Natural killer cell (primary cell): ENCODE measurements at regions not wholly inside any gene's neighbourhood (a gene's known extent, or its start where the extent isn't known, plus 50 kb on each side); places are given as distances from the start of the nearest gene placed in this dataset.

ENCODE experiments used
- ATAC-seq, 3 donors: fragments of 150-1000 bp in 2 of 3; fragments of 200-7000 bp in 1 of 3; cut with Tn5 transposase; 1 replicate in 1 of 3; 2 replicates in 2 of 3; pipeline ENCODE4 v1.10.0; 2021; ENCODE audit warnings: mild to moderate bottlenecking in 2 of 3, moderate library complexity in 2 of 3
- DNase-seq, 2 donors: peaks; one replicate each; pipeline versions ENCODE4 v3.0.0 to v3.0.0-alpha.2; 2013 to 2021; ENCODE audit warnings: mixed read lengths in 1 of 2
- H3K27ac ChIP-seq: one replicate; pipeline ENCODE4 v1.5.1; 2013; ENCODE audit warnings: mild to moderate bottlenecking, low read length
- H3K27me3 ChIP-seq: one replicate; pipeline ENCODE4 v1.6.1; 2013; ENCODE audit warnings: low read length; ENCODE audit not compliant: control insufficient read depth, insufficient read depth
- H3K36me3 ChIP-seq: one replicate; pipeline ENCODE4 v1.6.1; 2013; ENCODE audit warnings: low read length; ENCODE audit not compliant: control insufficient read depth, insufficient read depth
- H3K4me1 ChIP-seq: one replicate; pipeline ENCODE4 v1.6.1; 2013; ENCODE audit warnings: low read length; ENCODE audit not compliant: control insufficient read depth, insufficient read depth
- H3K4me3 ChIP-seq: one replicate; pipeline ENCODE4 v1.5.1; 2013; ENCODE audit warnings: low read length
- H3K9me3 ChIP-seq: one replicate; pipeline ENCODE4 v1.6.1; 2013; ENCODE audit warnings: low read length; ENCODE audit not compliant: control insufficient read depth, insufficient read depth
- H3K27ac Mint-ChIP-seq, 2 donors: one replicate each; pipeline ENCODE4 v1.8.0; 2022; ENCODE audit warnings: mild to moderate bottlenecking in 2 of 2, mixed read lengths in 2 of 2, moderate library complexity in 1 of 2
- H3K27me3 Mint-ChIP-seq, 2 donors: one replicate each; pipeline ENCODE4 v1.8.0; 2022; ENCODE audit warnings: low read depth in 2 of 2, mixed read lengths in 2 of 2
- H3K36me3 Mint-ChIP-seq: one replicate; pipeline ENCODE4 v1.8.0; 2022; ENCODE audit warnings: mixed read lengths
- H3K4me1 Mint-ChIP-seq, 2 donors: one replicate each; pipeline ENCODE4 v1.8.0; 2022; ENCODE audit warnings: mixed read lengths in 2 of 2
- H3K4me3 Mint-ChIP-seq: one replicate; pipeline ENCODE4 v1.8.0; 2022; ENCODE audit warnings: mild to moderate bottlenecking, moderate library complexity, mixed read lengths
- H3K9me3 Mint-ChIP-seq, 2 donors: one replicate each; pipeline ENCODE4 v1.8.0; 2022; ENCODE audit warnings: mixed read lengths in 2 of 2
- CTCF ChIP-seq: fragments of 200-600 bp; IDR thresholded peaks from one replicate; pipeline ENCODE4 v1.8.0; 2022; ENCODE audit warnings: antibody characterized with exemption
- WGBS: methylation state at CpG from one replicate; pipeline ENCODE4 v1.1.7; 2013; ENCODE audit warnings: missing lambda C conversion rate; ENCODE audit not compliant: insufficient coverage; 5-methylcytosine and 5-hydroxymethylcytosine counted together
- intact Hi-C: fragments of 100-400 bp; cut with micrococcal nuclease; formaldehyde crosslinking; loops from one replicate; pipeline ENCODE4 v1.14.2; 2022

- H3K4me3 ChIP-seq: no peak overlapping the region
- H3K9me3 ChIP-seq: no peaks in the 10 kb centered on the region
- no peak for TF ChIP-seq CTCF
- H3K27me3 ChIP-seq: no peaks in the 10 kb centered on the region
- Mint-ChIP-seq H3K36me3 (no peaks in the 10 kb centered on the region), H3K27me3 (no peaks in the 10 kb centered on the region), H3K27ac (no peak overlapping the region), H3K4me1 (no peaks in the 10 kb centered on the region), H3K4me3 (no peak overlapping the region), H3K9me3 (no peaks in the 10 kb centered on the region)
- no peaks in the 10 kb centered on the region for H3K36me3 ChIP-seq
- intact Hi-C loops: no loop called here
- no peak overlapping the region for H3K27ac ChIP-seq
- ATAC-seq: no peak
- no peak for DNase-seq
- no peaks in the 10 kb centered on the region for H3K4me1 ChIP-seq
Measured at GRCh38 chr7:17545348-17545747, 246.9 kb downstream of the AHR start.

GRCh38 chr7:17546189-17546588 is 247.7 kb downstream of the AHR start:
- Histone ChIP-seq H3K27me3 (no peaks in the 10 kb centered on the region), H3K4me3 (no peak overlapping the region), H3K9me3 (no peaks in the 10 kb centered on the region), H3K4me1 (no peaks in the 10 kb centered on the region), H3K36me3 (no peaks in the 10 kb centered on the region), H3K27ac (no peak overlapping the region)
- TF ChIP-seq CTCF: no peak
- DNase-seq: no peak
- H3K27me3 Mint-ChIP-seq: no peaks in the 10 kb centered on the region
- no peak for ATAC-seq
- no peaks in the 10 kb centered on the region for H3K4me1 Mint-ChIP-seq
- no peak overlapping the region for H3K27ac Mint-ChIP-seq
- WGBS: 78% methylated on average over 2 of the region's 3 CpGs
- no peak overlapping the region for H3K4me3 Mint-ChIP-seq
- no peaks in the 10 kb centered on the region for H3K9me3 Mint-ChIP-seq
- intact Hi-C loops: no loop called here
- H3K36me3 Mint-ChIP-seq: no peaks in the 10 kb centered on the region

- DNase-seq (no peak), ATAC-seq (no peak)
- Histone ChIP-seq H3K36me3 (no peaks in the 10 kb centered on the region), H3K4me3 (no peak overlapping the region), H3K27ac (no peak overlapping the region), H3K27me3 (no peaks in the 10 kb centered on the region), H3K4me1 (no peaks in the 10 kb centered on the region), H3K9me3 (no peaks in the 10 kb centered on the region)
- H3K4me3 Mint-ChIP-seq: no peak overlapping the region
- no peaks in the 10 kb centered on the region for H3K9me3 Mint-ChIP-seq
- H3K4me1 Mint-ChIP-seq: no peaks in the 10 kb centered on the region
- intact Hi-C loops: no loop called here
- 83% methylated on average over 1 of the region's 1 CpG for WGBS
- H3K36me3 Mint-ChIP-seq: no peaks in the 10 kb centered on the region
- no peak overlapping the region for H3K27ac Mint-ChIP-seq
- TF ChIP-seq CTCF: no peak
- H3K27me3 Mint-ChIP-seq: no peaks in the 10 kb centered on the region
Measured at GRCh38 chr7:17546592-17546991, 248.1 kb downstream of the AHR start.

- no peaks in the 10 kb centered on the region for H3K36me3 Mint-ChIP-seq
- no peak for TF ChIP-seq CTCF
- no peaks in the 10 kb centered on the region for H3K27me3 Mint-ChIP-seq
- no peak overlapping the region for H3K27ac Mint-ChIP-seq
- H3K9me3 Mint-ChIP-seq: no peaks in the 10 kb centered on the region
- Histone ChIP-seq H3K9me3 (no peaks in the 10 kb centered on the region), H3K4me3 (no peak overlapping the region), H3K27me3 (no peaks in the 10 kb centered on the region), H3K27ac (no peak overlapping the region), H3K36me3 (no peaks in the 10 kb centered on the region), H3K4me1 (no peaks in the 10 kb centered on the region)
- 42% methylated on average over 1 of the region's 4 CpGs for WGBS
- no peak for ATAC-seq
- no peaks in the 10 kb centered on the region for H3K4me1 Mint-ChIP-seq
- H3K4me3 Mint-ChIP-seq: no peak overlapping the region
- DNase-seq: no peak
- intact Hi-C loops: no loop called here
Measured at GRCh38 chr7:17548014-17548653, 249.7 kb downstream of the AHR start.
